ENCODE measurements at regions not wholly inside any gene's neighbourhood (a gene's known extent, or its start where the extent isn't known, plus 50 kb on each side); places are given as distances from the start of the nearest gene placed in this dataset.

GRCh38 chr7:115410972-115411686 is 489.2 kb downstream of the MDFIC start:
- Histone ChIP-seq H3K79me2 (ENCODE audit: insufficient read depth) (no peaks in the 10 kb centered on the region), H3K4me3 (no peak overlapping the region), H3K27me3 (replicated peaks; ENCODE audit: insufficient read depth) (no peaks in the 10 kb centered on the region), H4K20me1 (ENCODE audit: insufficient read depth) (no peaks in the 10 kb centered on the region), H3K27ac (no peak overlapping the region), H3K9me3 (ENCODE audit: low read depth) (no peaks in the 10 kb centered on the region), H3K4me2 (ENCODE audit: unreplicated experiment) (no peak overlapping the region), H3K4me1 (ENCODE audit: insufficient read depth) (no peaks in the 10 kb centered on the region), H2AFZ (no peak overlapping the region), H3F3A (ENCODE audit: insufficient read depth) (no peaks in the 10 kb centered on the region), H3K9me2 (ENCODE audit: insufficient read depth) (no peaks in the 10 kb centered on the region), H3K36me3 (ENCODE audit: low read depth) (no peaks in the 10 kb centered on the region), H3K9ac (no peak overlapping the region)
- in situ Hi-C loops (cut with MboI): no loop called here
- no peak for TF ChIP-seq EZH2phosphoT487 (IDR thresholded peaks at IDR 0.05; ENCODE audit: insufficient read depth, low read depth)
- no peak for TF ChIP-seq EZH2 (IDR thresholded peaks at IDR 0.05; ENCODE audit: insufficient read depth, poor library complexity, severe bottlenecking)
- no peak for DNase-seq
- 91 to 97% methylated on average over 3 of the region's 3 CpGs for WGBS, 2 experiments (ENCODE audit: low coverage in 1 of 2, low lambda C conversion rate in 2 of 2, missing lambda C conversion rate in 2 of 2)

GRCh38 chr7:115410434-115410820 is 488.5 kb downstream of the MDFIC start:
- Histone ChIP-seq H3K36me3 (ENCODE audit: low read depth) (no peaks in the 10 kb centered on the region), H3K79me2 (ENCODE audit: insufficient read depth) (no peaks in the 10 kb centered on the region), H3K9me2 (ENCODE audit: insufficient read depth) (no peaks in the 10 kb centered on the region), H3K4me1 (ENCODE audit: insufficient read depth) (no peaks in the 10 kb centered on the region), H2AFZ (no peak overlapping the region), H3F3A (ENCODE audit: insufficient read depth) (no peaks in the 10 kb centered on the region), H3K27me3 (replicated peaks; ENCODE audit: insufficient read depth) (no peaks in the 10 kb centered on the region), H3K4me3 (no peak overlapping the region), H3K9ac (no peak overlapping the region), H3K9me3 (ENCODE audit: low read depth) (no peaks in the 10 kb centered on the region), H3K27ac (no peak overlapping the region), H4K20me1 (ENCODE audit: insufficient read depth) (no peaks in the 10 kb centered on the region), H3K4me2 (ENCODE audit: unreplicated experiment) (no peak overlapping the region)
- no peak for DNase-seq
- 77 to 78% methylated on average over 4 of the region's 4 CpGs for WGBS, 2 experiments (ENCODE audit: low coverage in 1 of 2, low lambda C conversion rate in 2 of 2, missing lambda C conversion rate in 2 of 2)
- in situ Hi-C loops (cut with MboI): no loop called here
- TF ChIP-seq EZH2 (IDR thresholded peaks at IDR 0.05; ENCODE audit: insufficient read depth, poor library complexity, severe bottlenecking) (no peak), EZH2phosphoT487 (IDR thresholded peaks at IDR 0.05; ENCODE audit: insufficient read depth, low read depth) (no peak)

GRCh38 chr7:115409682-115410433 is 488.0 kb downstream of the MDFIC start:
- Histone ChIP-seq H3K27me3 (replicated peaks; ENCODE audit: insufficient read depth) (no peaks in the 10 kb centered on the region), H3K27ac (no peak overlapping the region), H3K79me2 (ENCODE audit: insufficient read depth) (no peaks in the 10 kb centered on the region), H2AFZ (no peak overlapping the region), H3K36me3 (ENCODE audit: low read depth) (no peaks in the 10 kb centered on the region), H4K20me1 (ENCODE audit: insufficient read depth) (no peaks in the 10 kb centered on the region), H3K4me2 (ENCODE audit: unreplicated experiment) (no peak overlapping the region), H3K9me2 (ENCODE audit: insufficient read depth) (no peaks in the 10 kb centered on the region), H3F3A (ENCODE audit: insufficient read depth) (no peaks in the 10 kb centered on the region), H3K4me3 (no peak overlapping the region), H3K4me1 (ENCODE audit: insufficient read depth) (no peaks in the 10 kb centered on the region), H3K9me3 (ENCODE audit: low read depth) (no peaks in the 10 kb centered on the region), H3K9ac (no peak overlapping the region)
- no peak for DNase-seq
- in situ Hi-C loops (cut with MboI): no loop called here
- 70 to 81% methylated on average over 3 of the region's 3 CpGs for WGBS, 2 experiments (ENCODE audit: low coverage in 1 of 2, low lambda C conversion rate in 2 of 2, missing lambda C conversion rate in 2 of 2)
- no peak for TF ChIP-seq EZH2phosphoT487 (IDR thresholded peaks at IDR 0.05; ENCODE audit: insufficient read depth, low read depth)
- no peak for TF ChIP-seq EZH2 (IDR thresholded peaks at IDR 0.05; ENCODE audit: insufficient read depth, poor library complexity, severe bottlenecking)

- Histone ChIP-seq H3K4me3 (no peak overlapping the region), H3F3A (ENCODE audit: insufficient read depth) (no peaks in the 10 kb centered on the region), H3K9me3 (ENCODE audit: low read depth) (no peaks in the 10 kb centered on the region), H3K27ac (no peak overlapping the region), H3K9me2 (ENCODE audit: insufficient read depth) (no peaks in the 10 kb centered on the region), H3K79me2 (ENCODE audit: insufficient read depth) (no peaks in the 10 kb centered on the region), H3K4me2 (ENCODE audit: unreplicated experiment) (no peak overlapping the region), H3K36me3 (ENCODE audit: low read depth) (no peaks in the 10 kb centered on the region), H3K27me3 (replicated peaks; ENCODE audit: insufficient read depth) (no peaks in the 10 kb centered on the region), H3K4me1 (ENCODE audit: insufficient read depth) (no peaks in the 10 kb centered on the region), H3K9ac (no peak overlapping the region), H2AFZ (no peak overlapping the region), H4K20me1 (ENCODE audit: insufficient read depth) (no peaks in the 10 kb centered on the region)
- TF ChIP-seq EZH2phosphoT487 (IDR thresholded peaks at IDR 0.05; ENCODE audit: insufficient read depth, low read depth) (no peak), EZH2 (IDR thresholded peaks at IDR 0.05; ENCODE audit: insufficient read depth, poor library complexity, severe bottlenecking) (no peak)
- DNase-seq: no peak
- in situ Hi-C loops (cut with MboI): no loop called here
Observed at GRCh38 chr7:115406219-115406618, 484.3 kb downstream of the MDFIC start.

Data from GM23248 (cell line).